ENCODE measurements at regions not wholly inside any gene's neighbourhood (a gene's known extent, or its start where the extent isn't known, plus 50 kb on each side); places are given as distances from the start of the nearest gene placed in this dataset.

DNA sequence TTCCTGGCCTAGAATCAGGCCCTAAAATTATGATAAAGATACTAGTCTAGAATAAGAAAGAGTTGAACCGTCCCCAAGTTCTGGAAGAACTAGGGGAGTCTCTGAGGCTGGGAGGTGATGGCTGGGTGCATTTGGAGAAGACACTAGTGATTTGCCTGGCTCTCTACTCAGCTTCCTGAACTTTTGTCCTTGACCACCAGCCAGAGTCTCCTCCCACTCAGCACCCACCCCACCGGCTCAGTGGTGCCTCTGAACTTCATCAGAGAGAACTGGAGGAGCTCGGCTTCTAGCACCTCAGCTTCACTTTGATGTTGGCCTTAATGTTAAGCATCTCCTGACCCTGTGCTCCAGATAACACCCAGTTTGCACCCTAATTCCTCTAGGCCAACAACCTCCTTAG, 73.0 kb downstream of the PERP start:
- H3K27me3 ChIP-seq (ENCODE audit: control insufficient read depth in 3 of 3, insufficient read depth in 3 of 3, low read length in 3 of 3) = no peaks in the 10 kb centered on the region
- no peak overlapping the region for H3K27ac ChIP-seq (ENCODE audit: low read depth in 1 of 3, low read length in 2 of 3)
- no peaks in the 10 kb centered on the region for H3K36me3 ChIP-seq (ENCODE audit: control insufficient read depth in 3 of 3, insufficient read depth in 2 of 3, low read depth in 1 of 3, low read length in 3 of 3)
- H3K9me3 ChIP-seq (ENCODE audit: control insufficient read depth in 2 of 2, insufficient read depth in 1 of 2, low read depth in 1 of 2, low read length in 1 of 2) = no peaks in the 10 kb centered on the region
- no peak overlapping the region for H3K4me3 ChIP-seq (ENCODE audit: low read depth in 1 of 3, low read length in 3 of 3)
- peaks cover 0 to 2% (median 0%) of the 10 kb centered on the region in 3 donors for H3K4me1 ChIP-seq (ENCODE audit: control insufficient read depth in 3 of 3, insufficient read depth in 2 of 3, low read depth in 1 of 3, low read length in 2 of 3)
- no peak for DNase-seq
- FAIRE-seq = no peak
- 83 to 92% (median 89%) methylated on average over 3 of the region's 3 CpGs for WGBS, 3 donors

DNA sequence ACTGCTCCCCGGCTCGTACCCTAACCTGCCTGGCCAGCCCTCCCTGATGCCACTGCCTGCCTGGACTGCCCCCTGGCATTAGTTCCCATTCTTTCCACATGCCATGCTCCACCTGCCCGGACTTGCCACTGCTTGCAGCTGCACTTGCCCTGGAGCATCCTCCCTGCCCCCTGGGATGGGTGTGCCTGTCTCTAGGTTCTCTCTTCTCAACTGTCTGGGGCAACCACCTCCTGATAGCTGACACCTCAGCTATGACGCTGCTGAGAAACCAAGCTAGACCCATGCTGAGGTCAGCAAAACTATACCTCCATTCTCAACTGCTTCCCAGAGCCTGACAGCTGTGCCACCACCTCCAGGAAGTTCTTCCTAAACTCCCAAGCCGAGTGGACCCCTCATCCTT, 72.1 kb downstream of the PERP start:
- Histone ChIP-seq H3K27ac (ENCODE audit: low read depth in 1 of 3, low read length in 2 of 3) (no peak overlapping the region), H3K27me3 (ENCODE audit: control insufficient read depth in 3 of 3, insufficient read depth in 3 of 3, low read length in 3 of 3) (no peaks in the 10 kb centered on the region), H3K4me1 (ENCODE audit: control insufficient read depth in 3 of 3, insufficient read depth in 2 of 3, low read depth in 1 of 3, low read length in 2 of 3) (peaks cover 0 to 2% (median 0%) of the 10 kb centered on the region in 3 donors), H3K36me3 (ENCODE audit: control insufficient read depth in 3 of 3, insufficient read depth in 2 of 3, low read depth in 1 of 3, low read length in 3 of 3) (no peaks in the 10 kb centered on the region), H3K9me3 (ENCODE audit: control insufficient read depth in 2 of 2, insufficient read depth in 1 of 2, low read depth in 1 of 2, low read length in 1 of 2) (no peaks in the 10 kb centered on the region), H3K4me3 (ENCODE audit: low read depth in 1 of 3, low read length in 3 of 3) (no peak overlapping the region)
- DNase-seq (no peak), FAIRE-seq (no peak)
- 86 to 91% (median 88%) methylated on average over 5 of the region's 5 CpGs for WGBS, 3 donors

DNA sequence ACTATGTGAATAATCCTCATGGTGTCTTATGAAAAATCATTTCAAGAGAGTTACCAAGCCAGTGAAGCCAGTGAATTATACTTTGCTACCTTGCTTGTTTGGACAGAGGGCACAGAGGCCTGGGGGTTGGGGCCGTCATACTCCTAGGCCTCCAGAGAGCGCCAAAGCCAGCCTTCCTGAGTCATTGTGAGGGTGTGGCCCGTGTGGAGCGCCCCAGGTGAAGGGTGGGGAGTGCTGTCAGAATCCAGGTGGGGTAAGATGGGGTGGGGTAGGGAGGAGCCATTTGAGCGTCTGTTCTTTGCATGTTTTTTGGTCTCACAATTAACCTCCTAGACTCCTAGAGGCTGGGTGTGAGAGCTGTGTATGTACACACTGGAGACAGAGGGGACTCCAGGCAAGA, 71.1 kb downstream of the PERP start:
- DNase-seq (peak; percentile 39 to 73), FAIRE-seq (no peak)
- Histone ChIP-seq H3K36me3 (ENCODE audit: control insufficient read depth in 3 of 3, insufficient read depth in 2 of 3, low read depth in 1 of 3, low read length in 3 of 3) (no peaks in the 10 kb centered on the region), H3K4me1 (ENCODE audit: control insufficient read depth in 3 of 3, insufficient read depth in 2 of 3, low read depth in 1 of 3, low read length in 2 of 3) (peaks cover 0 to 2% (median 0%) of the 10 kb centered on the region in 3 donors), H3K27ac (ENCODE audit: low read depth in 1 of 3, low read length in 2 of 3) (no peak overlapping the region), H3K4me3 (ENCODE audit: low read depth in 1 of 3, low read length in 3 of 3) (no peak overlapping the region), H3K27me3 (ENCODE audit: control insufficient read depth in 3 of 3, insufficient read depth in 3 of 3, low read length in 3 of 3) (no peaks in the 10 kb centered on the region), H3K9me3 (ENCODE audit: control insufficient read depth in 2 of 2, insufficient read depth in 1 of 2, low read depth in 1 of 2, low read length in 1 of 2) (no peaks in the 10 kb centered on the region)
- 14 to 61% (median 48%) methylated on average over 5 of the region's 5 CpGs for WGBS, 3 donors

DNA sequence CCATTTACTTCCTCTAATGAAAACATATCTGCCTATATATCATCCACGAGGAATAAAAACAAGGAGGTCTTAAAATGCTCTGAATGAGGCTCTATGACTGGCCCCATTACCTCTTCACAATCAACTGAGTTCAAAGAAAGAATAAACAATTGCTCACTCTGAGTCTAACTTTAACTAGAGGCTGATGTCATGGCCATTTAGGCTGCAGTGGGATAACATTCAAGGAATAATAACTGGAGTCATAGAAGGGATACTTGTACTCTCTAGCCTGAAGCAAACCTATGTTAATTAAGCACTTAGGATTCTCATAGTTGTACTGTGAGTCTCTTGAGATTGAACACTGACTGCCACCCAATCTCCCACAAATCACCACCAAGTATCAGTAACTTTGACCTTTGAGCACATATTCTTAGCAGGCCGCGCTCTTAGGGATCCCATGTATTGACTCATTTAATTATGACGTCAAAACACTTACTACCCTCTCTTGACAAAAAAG, 70.2 kb downstream of the PERP start:
- DNase-seq (peak in 1 of 2 donors; percentile 10), FAIRE-seq (no peak)
- Histone ChIP-seq H3K9me3 (ENCODE audit: control insufficient read depth in 2 of 2, insufficient read depth in 1 of 2, low read depth in 1 of 2, low read length in 1 of 2) (no peaks in the 10 kb centered on the region), H3K4me1 (ENCODE audit: control insufficient read depth in 3 of 3, insufficient read depth in 2 of 3, low read depth in 1 of 3, low read length in 2 of 3) (peaks cover 0 to 2% (median 0%) of the 10 kb centered on the region in 3 donors), H3K4me3 (ENCODE audit: low read depth in 1 of 3, low read length in 3 of 3) (no peak overlapping the region), H3K36me3 (ENCODE audit: control insufficient read depth in 3 of 3, insufficient read depth in 2 of 3, low read depth in 1 of 3, low read length in 3 of 3) (no peaks in the 10 kb centered on the region), H3K27ac (ENCODE audit: low read depth in 1 of 3, low read length in 2 of 3) (no peak overlapping the region), H3K27me3 (ENCODE audit: control insufficient read depth in 3 of 3, insufficient read depth in 3 of 3, low read length in 3 of 3) (no peaks in the 10 kb centered on the region)
- 71 to 81% (median 78%) methylated on average over 4 of the region's 4 CpGs for WGBS, 3 donors

DNA sequence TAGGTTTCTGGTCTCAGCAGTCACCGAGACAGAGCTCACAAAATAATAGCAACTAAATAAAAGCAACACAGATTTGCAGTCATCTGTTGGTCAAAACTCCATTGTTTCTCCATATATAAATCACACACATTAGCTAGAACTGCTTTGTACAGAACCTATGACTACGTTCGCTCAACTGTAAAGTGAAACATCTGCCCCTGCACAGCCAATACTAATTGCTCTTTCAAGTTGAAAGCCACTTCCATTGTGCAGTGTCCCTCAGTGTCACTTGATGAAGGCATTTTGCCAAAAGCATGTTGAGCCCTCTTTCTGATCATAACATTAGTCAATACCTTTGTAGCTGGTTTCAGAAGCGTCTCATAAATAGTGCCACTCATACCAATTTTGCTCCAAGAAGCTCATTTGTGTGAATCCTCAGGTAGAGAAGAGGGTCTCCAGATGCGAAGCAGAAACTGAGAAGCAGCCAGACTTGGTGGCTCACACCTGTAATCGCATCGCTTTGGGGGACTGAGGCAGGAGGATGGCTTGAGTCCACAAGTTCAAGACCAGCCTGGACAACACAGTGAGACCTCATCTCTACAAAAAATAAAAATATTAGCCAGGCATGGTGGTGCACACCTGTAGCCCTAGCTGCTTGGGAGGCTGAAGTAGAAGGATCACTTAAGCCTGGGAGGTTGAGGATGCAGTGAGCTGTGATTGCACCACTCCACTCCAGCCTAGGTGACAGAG, 68.9 kb downstream of the PERP start:
- no peaks in the 10 kb centered on the region for H3K27me3 ChIP-seq (ENCODE audit: control insufficient read depth in 3 of 3, insufficient read depth in 3 of 3, low read length in 3 of 3)
- FAIRE-seq = no peak
- no peak overlapping the region for H3K27ac ChIP-seq (ENCODE audit: low read depth in 1 of 3, low read length in 2 of 3)
- 92 to 95% (median 94%) methylated on average over 7 of the region's 7 CpGs for WGBS, 3 donors
- peaks cover 0 to 2% (median 0%) of the 10 kb centered on the region in 3 donors for H3K4me1 ChIP-seq (ENCODE audit: control insufficient read depth in 3 of 3, insufficient read depth in 2 of 3, low read depth in 1 of 3, low read length in 2 of 3)
- no peak for DNase-seq
- H3K9me3 ChIP-seq (ENCODE audit: control insufficient read depth in 2 of 2, insufficient read depth in 1 of 2, low read depth in 1 of 2, low read length in 1 of 2) = no peaks in the 10 kb centered on the region
- no peak overlapping the region for H3K4me3 ChIP-seq (ENCODE audit: low read depth in 1 of 3, low read length in 3 of 3)
- H3K36me3 ChIP-seq (ENCODE audit: control insufficient read depth in 3 of 3, insufficient read depth in 2 of 3, low read depth in 1 of 3, low read length in 3 of 3) = no peaks in the 10 kb centered on the region
